NCI-H1417 (cell line): ENCODE measurements at regions not wholly inside any gene's neighbourhood (a gene's known extent, or its start where the extent isn't known, plus 50 kb on each side); places are given as distances from the start of the nearest gene placed in this dataset.

Source experiments
- DNase-seq, 3 experiments: peaks; one replicate each; lab custom pipeline; 2025; lab: John Stamatoyannopoulos, UW

DNA sequence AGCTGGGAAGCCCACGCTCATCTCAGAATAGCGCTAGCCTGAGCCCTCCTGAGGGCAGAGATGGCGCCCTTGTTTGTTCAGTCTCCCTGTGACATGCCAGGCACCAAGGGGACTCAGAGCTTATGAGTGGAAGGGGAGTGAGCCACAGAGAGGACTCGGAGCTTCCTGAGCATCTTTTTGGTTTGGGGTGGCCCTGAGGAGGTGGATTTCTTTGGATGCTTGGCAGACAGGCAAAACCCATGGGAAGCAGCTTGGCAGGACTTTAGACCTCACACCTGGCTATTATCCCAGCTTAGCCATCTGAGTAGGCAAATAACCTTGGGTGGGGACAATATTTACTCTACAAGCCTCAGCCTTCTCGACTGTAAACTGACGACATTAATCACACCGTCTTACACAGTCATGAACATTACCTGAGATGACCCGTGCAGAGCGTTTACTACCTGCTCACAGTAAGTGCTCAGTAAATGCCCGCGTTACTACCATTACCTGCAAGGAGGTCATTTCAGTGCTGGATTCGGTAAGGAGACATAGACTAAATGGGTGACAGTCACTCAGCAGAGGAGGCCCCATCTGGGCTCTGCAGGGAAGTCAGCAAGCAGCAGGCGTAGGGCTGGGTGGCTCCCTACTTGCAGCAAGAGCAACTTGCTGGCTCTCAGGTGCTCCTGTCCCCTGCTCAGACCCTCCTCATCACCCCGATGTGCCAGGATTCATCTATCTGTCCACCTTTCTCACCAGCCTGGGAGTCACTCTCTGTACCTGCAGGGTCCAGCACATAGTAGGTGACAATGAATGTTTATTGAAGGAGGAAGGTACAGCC is 54.9 kb downstream of the KLHDC7A start:
- DNase-seq: peak in 2 of 3 experiments; percentile 31 to 77

- no peak for DNase-seq
These were observed 55.6 kb downstream of the KLHDC7A start for GRCh38 chr1:18536356-18536755.

GRCh38 chr1:18536915-18537314 is 56.2 kb downstream of the KLHDC7A start:
- DNase-seq: no peak

DNA sequence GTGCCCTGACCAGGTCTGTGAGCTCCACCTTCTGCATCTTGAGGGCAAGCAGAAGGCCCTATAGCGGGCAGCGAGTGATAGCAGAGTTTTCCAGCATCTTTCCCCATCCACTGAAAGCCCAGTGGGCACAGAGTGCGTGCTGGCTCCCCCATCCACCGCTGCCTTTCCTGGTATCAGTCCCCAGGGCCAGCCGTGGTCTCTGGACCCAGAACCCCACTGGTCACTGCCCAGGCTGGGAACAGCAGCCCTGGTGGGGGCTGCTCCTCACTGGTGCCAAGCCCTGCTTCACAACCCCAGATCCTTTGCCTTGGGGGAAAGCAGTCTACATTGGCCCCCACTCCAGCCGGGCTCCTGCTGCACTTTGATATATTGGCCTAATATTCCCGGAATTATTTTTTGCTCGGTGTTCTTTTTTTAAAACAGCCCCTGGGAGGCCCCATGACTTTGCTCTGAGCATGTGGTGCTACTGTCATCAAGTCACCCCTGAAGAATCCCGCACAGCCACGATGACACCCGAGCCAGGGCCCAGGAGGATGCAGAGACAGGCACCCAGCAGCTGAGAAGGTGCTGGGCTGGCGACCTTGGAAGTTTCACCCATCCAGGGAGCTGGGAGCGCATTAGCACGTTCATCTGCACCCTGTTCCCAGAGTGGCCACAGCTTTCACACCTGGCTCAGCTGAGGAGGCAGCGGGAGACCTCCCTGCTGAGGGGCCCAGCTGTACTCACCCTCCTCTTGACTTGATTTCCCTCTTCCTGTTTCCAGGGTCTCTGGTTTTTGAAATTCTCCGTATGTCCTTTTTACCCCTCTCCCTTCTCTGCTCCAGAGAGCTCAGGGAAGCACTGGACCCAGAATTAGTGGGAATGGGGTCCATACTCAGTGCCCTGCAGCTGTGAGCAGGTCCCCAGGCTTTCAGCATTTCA is 56.9 kb downstream of the KLHDC7A start:
- no peak for DNase-seq

DNA sequence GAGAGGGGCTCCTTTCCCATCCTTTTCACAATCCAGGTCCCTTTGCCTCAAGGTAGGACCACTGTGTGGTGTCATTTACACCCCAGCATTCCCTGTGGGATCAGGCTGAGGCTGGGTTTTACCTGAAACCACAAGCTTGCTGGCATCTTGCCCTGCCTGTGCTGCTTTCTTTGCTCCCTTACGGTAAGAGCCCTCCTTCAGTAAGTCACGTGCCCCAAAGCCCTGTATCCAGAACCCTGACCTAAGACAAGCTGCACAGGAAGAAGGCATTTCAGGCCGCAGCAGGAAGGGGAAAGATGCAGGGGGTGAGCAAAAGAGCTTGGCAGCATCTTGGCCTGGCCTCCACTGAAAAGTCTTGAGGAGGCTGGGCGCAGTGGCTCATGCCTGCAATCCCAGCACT is 58.4 kb downstream of the KLHDC7A start:
- peak in 1 of 3 experiments; percentile 91 for DNase-seq

GRCh38 chr1:18540136-18540765 is 59.5 kb downstream of the KLHDC7A start:
- no peak for DNase-seq

DNA sequence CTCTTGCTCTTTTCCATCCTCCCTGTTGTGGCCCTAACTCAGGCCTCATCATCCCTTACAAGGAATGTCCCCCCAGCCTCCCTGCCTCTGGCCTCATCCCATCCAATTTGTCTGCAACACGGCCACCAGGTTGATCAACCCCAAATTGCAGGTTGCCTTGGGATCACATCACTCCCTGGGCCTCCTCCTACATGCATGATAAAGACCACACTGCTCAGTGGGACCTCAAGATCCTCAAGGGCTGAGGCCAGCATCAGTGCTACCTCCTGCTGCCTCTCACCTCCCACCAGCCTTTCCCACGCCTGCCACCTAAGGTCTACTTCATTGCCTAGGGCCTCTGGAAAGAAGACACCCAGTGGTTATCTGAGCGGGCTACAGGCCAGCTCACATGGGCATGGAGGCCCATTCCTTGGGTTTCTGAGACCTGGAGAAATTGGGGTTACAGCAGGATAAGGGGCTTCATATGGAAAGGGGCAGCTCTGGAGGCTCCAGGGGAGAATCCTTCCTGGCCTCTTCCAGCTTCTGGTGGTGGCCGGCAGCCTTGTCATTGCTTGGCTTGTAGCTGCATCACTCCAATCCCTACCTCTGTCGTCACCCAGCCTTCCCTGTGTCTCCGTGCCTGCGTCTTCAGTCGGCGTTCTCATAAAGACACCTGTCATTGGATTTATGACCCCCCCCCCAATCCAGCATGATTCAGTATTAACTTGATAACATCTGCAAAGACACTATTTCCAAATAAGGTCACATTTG is 60.5 kb downstream of the KLHDC7A start:
- no peak for DNase-seq

DNA sequence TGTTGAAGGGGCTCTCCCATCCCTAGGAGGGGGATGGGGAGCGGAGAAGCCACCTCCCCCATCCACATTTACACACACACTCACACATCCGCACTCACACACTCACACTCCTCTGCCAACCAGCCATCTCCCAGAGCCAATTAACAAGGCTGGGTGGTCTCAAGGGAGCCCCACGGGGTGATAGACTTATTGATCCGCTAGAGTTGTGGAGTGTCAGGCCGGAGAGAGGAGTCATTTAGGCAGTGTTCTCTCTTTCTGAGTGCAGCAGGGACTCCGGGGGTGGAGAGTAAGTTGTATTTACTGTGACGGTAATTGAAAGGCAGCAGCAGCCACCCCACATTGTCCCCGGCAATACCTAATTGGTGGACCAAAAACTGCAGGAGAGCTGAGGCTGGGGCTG is 61.6 kb downstream of the KLHDC7A start:
- no peak for DNase-seq

DNA sequence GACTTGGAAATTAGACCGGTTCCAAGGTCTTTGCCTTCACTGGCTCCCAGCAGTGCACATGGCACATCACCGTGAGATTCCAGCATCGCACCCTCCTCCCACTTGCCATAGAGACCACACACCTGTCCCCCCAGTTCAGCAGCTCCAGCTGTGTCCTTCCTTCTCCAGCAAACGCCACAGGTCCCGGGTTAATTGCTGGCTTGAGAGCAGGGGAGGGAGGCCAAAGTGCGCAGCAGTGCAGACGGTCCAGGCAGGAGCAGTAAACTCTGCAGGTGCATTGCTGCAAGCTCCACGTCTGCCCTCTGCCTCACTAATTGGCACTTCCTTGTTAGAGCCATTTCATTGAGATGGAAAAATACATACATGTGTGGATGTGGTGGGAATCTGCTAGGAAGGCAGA is 65.3 kb downstream of the KLHDC7A start:
- no peak for DNase-seq

DNA sequence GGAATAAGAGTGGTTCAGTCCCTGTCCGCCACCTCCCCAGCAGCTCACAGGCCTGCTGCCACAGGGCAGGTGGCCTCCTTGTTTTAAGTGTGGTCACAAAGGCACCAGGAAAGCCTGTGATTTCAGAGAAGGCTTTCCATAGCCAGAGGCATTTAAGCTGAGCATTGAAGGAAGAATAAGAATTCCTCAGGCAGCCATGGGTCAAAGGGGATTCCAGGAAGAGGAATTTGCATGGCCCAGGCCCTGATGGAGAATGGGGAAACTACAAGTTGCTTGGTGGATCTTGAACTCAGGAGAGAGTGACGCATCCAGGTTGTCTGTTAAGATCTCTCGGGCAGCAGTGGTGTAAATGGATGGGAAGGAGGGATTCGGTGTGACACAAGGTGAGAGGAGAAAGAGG is 66.7 kb downstream of the KLHDC7A start:
- no peak for DNase-seq

DNA sequence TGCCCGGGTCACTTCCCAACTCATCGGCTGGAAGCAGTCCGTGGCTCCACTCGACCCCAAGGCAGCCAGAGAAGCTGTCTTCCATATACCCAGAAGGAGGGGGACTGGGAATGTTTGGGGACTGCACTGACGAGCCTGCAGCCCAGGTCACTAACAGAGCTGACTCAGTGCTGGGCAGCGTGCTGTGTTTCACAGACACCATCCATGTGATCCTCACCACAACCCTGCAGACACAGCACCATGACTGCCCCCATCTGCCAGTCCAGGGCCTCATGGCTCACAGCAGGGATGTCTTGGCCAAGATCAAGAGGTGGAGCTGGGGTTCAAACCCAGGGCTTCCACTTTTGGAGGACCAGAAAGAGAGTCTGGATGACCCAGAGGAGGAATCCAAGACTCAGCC is 67.9 kb downstream of the KLHDC7A start:
- no peak for DNase-seq

- DNase-seq: peak in 1 of 3 experiments; percentile 11
These were observed 68.4 kb downstream of the KLHDC7A start for GRCh38 chr1:18549106-18549505.

- no peak for DNase-seq
These were observed 69.2 kb downstream of the KLHDC7A start for GRCh38 chr1:18549906-18550305.

GRCh38 chr1:18552631-18553030 is 71.9 kb downstream of the KLHDC7A start:
- no peak for DNase-seq

DNA sequence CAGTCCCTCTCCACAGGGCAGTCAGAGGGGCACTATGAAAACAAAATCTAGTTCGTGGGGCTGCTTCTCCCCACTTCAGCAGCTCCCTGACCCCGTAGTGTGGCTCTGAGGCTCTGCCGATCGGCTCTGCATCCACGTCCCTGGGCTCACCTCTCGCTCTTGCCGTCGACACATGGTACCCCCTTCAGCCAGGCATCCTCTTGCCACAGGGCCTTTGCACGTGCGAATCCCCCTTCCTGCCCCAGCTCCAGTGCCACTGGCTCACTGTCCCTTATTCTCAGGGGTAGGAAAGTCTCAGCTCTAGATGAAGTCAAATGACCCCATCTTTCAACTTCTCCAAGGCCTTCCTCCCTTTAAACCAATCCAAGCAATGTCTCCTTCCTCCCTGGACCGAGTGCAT is 72.7 kb downstream of the KLHDC7A start:
- no peak for DNase-seq

DNA sequence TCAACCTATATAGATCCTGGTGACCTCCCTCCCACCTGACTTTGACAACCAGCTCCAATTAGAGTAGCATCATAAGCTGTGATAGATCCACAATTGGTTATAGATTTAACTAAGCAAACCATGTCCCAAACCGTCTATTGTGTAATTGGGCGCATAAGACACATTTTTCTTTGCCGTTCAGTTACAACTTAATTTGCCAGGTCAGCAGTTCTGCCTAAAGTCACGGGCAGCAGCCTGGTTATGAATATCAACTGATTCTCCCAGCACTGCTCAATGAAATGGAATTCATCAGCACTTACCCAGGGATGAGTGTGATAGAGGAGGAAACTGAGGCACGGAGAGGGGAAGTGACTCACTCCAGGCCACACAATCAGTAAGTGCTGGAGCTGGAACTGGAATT is 73.4 kb downstream of the KLHDC7A start:
- DNase-seq: no peak

GRCh38 chr1:18554597-18554996 is 73.9 kb downstream of the KLHDC7A start:
- no peak for DNase-seq

- no peak for DNase-seq
These were observed 74.3 kb downstream of the KLHDC7A start for GRCh38 chr1:18555036-18555435.

- no peak for DNase-seq
These were observed 74.3 kb upstream of the PAX7 start for GRCh38 chr1:18556364-18556763.

GRCh38 chr1:18557621-18558465 is 72.8 kb upstream of the PAX7 start:
- DNase-seq: peak; percentile 5 to 59 (median 36)

DNA sequence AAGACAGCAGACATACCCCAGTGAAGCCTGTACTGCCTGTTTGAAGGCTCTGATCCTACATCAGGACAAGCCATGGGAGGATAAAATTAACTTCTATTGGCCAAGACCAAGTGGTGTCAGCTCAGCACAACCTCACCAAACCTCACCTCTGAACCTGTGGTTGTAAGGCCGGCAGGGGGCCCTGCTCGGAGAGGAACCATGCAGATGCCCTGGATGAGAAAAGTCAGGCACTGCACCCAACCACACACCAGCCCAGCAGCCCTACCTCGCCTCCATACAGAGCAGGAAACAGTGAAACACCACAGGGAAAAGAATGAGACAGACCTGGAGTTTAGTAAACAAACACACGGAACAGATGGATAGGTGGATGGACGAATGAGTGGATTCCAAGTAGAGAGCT is 70.0 kb upstream of the PAX7 start:
- no peak for DNase-seq
